ENCODE measurements at regions not wholly inside any gene's neighbourhood (a gene's known extent, or its start where the extent isn't known, plus 50 kb on each side); places are given as distances from the start of the nearest gene placed in this dataset.
"Not testable (repeated sequence)": the region's sequence is repeated elsewhere in the genome, so short reads cannot be mapped to it uniquely, and the experiment has no call there.

GRCh38 chr2:87352178-87352934 lies 330.7 kb upstream of the PLGLB1 start:
- not testable (repeated sequence) for DNase-seq (ENCODE audit: low spot score)

- DNase-seq (ENCODE audit: low spot score): not testable (repeated sequence)
These were observed 331.8 kb upstream of the PLGLB1 start for GRCh38 chr2:87353408-87353807.

GRCh38 chr2:87354102-87354501 lies 332.5 kb upstream of the PLGLB1 start:
- not testable (repeated sequence) for DNase-seq (ENCODE audit: low spot score)

GRCh38 chr2:87360250-87360649 lies 338.6 kb upstream of the PLGLB1 start:
- DNase-seq (ENCODE audit: low spot score): not testable (repeated sequence)

- not testable (repeated sequence) for DNase-seq (ENCODE audit: low spot score)
These were observed 339.3 kb upstream of the PLGLB1 start for GRCh38 chr2:87360927-87361326.

GRCh38 chr2:87361805-87362204 lies 340.2 kb upstream of the PLGLB1 start:
- not testable (repeated sequence) for DNase-seq (ENCODE audit: low spot score)

- DNase-seq (ENCODE audit: low spot score): not testable (repeated sequence)
These were observed 342.7 kb upstream of the PLGLB1 start for GRCh38 chr2:87364379-87364778.

GRCh38 chr2:87365038-87365437 lies 343.4 kb upstream of the PLGLB1 start:
- DNase-seq (ENCODE audit: low spot score): not testable (repeated sequence)

- DNase-seq (ENCODE audit: low spot score): not testable (repeated sequence)
These were observed 361.8 kb upstream of the PLGLB2 start for GRCh38 chr2:87386063-87386560.

GRCh38 chr2:87395784-87396183 lies 352.1 kb upstream of the PLGLB2 start:
- DNase-seq (ENCODE audit: low spot score): not testable (repeated sequence)

- not testable (repeated sequence) for DNase-seq (ENCODE audit: low spot score)
These were observed 351.2 kb upstream of the PLGLB2 start for GRCh38 chr2:87396551-87397265.

GRCh38 chr2:87397276-87398065 lies 350.4 kb upstream of the PLGLB2 start:
- DNase-seq (ENCODE audit: low spot score): not testable (repeated sequence)

- not testable (repeated sequence) for DNase-seq (ENCODE audit: low spot score)
These were observed 349.2 kb upstream of the PLGLB2 start for GRCh38 chr2:87398567-87399305.

- DNase-seq (ENCODE audit: low spot score): no peak
These were observed 346.1 kb upstream of the PLGLB2 start for GRCh38 chr2:87401726-87402345.

GRCh38 chr2:87403893-87404175 lies 344.1 kb upstream of the PLGLB2 start:
- no peak for DNase-seq (ENCODE audit: low spot score)

- not testable (repeated sequence) for DNase-seq (ENCODE audit: low spot score)
These were observed 343.3 kb upstream of the PLGLB2 start for GRCh38 chr2:87404411-87405255.

GRCh38 chr2:87405531-87406216 lies 342.2 kb upstream of the PLGLB2 start:
- not testable (repeated sequence) for DNase-seq (ENCODE audit: low spot score)

GRCh38 chr2:87406406-87407175 lies 341.3 kb upstream of the PLGLB2 start:
- not testable (repeated sequence) for DNase-seq (ENCODE audit: low spot score)

- not testable (repeated sequence) for DNase-seq (ENCODE audit: low spot score)
These were observed 338.3 kb upstream of the PLGLB2 start for GRCh38 chr2:87409601-87410000.

Data from kidney capillary endothelial cell (primary cell).